ENCODE measurements at regions not wholly inside any gene's neighbourhood (a gene's known extent, or its start where the extent isn't known, plus 50 kb on each side); places are given as distances from the start of the nearest gene placed in this dataset.

DNA sequence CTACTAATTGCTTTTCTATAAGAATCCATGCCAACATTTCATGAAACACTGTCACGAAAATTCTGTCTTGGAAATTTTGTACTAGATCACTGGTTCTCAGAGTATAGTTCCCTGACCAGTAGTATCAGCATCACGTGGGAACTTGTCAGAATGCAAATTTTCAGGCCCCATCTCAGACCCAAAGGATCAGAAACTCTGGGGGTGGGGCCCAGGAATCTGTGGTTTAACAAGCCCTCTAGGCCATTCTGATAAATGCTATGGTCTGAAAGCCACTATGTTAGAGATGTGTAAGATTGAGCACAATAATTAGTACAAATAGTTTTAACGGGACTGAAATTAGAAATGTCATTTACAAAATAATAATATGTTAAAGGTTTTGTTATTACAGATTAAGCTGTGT is 615.7 kb upstream of the ARRDC3 start:
- no peak for FAIRE-seq
- POLR2A ChIA-PET, result no interaction called here

More for the DNA sequence above, 615.7 kb upstream of the ARRDC3 start:
- Histone ChIP-seq H3K27ac (ENCODE audit: insufficient read depth, low read depth, low read length) (no peak overlapping the region), H4K20me1 (replicated peaks; ENCODE audit: control insufficient read depth, extremely low read depth, insufficient read depth, low read length) (no peaks in the 10 kb centered on the region), H3K4me3 (replicated peaks in 1 of 3; ENCODE audit: insufficient read depth in 1 of 3, low read depth in 1 of 3, low read length in 3 of 3) (no peak overlapping the region), H3K9ac (replicated peaks; ENCODE audit: extremely low read depth, insufficient read depth, low read length) (no peak overlapping the region), H2AFZ (ENCODE audit: low read depth, low read length) (no peak overlapping the region), H3K4me1 (ENCODE audit: control insufficient read depth, extremely low read depth, insufficient read depth, low read length) (no peaks in the 10 kb centered on the region), H3K27me3 (ENCODE audit: control insufficient read depth in 2 of 2, insufficient read depth in 2 of 2, low read length in 2 of 2) (no peaks in the 10 kb centered on the region), H3K9me3 (replicated peaks; ENCODE audit: control insufficient read depth, insufficient read depth, low read length) (no peaks in the 10 kb centered on the region), H3K9me1 (replicated peaks; ENCODE audit: control insufficient read depth, extremely low read depth, insufficient read depth, low read length) (no peaks in the 10 kb centered on the region), H3K79me2 (ENCODE audit: control insufficient read depth, insufficient read depth, low read length) (no peaks in the 10 kb centered on the region), H3K36me3 (ENCODE audit: control insufficient read depth in 2 of 2, extremely low read depth in 1 of 2, insufficient read depth in 2 of 2, low read length in 2 of 2) (no peaks in the 10 kb centered on the region), H3K4me2 (ENCODE audit: insufficient read depth, low read length) (no peak overlapping the region)
- BruUV-seq (replicated peaks), result no TSS peak
- TF ChIP-seq POLR2A (IDR thresholded peaks at IDR 0.05; ENCODE audit: low read depth, low read length) (no peak), GATA2 (IDR thresholded peaks at IDR 0.05; ENCODE audit: insufficient read depth, insufficient read length, low read depth, low read length) (no peak), POLR2AphosphoS5 (IDR thresholded peaks at IDR 0.05; ENCODE audit: insufficient read depth, low read depth, low read length) (no peak), MYC (IDR thresholded peaks at IDR 0.05; ENCODE audit: low read depth, low read length) (no peak), JUN (IDR thresholded peaks at IDR 0.05; ENCODE audit: borderline replicate concordance, insufficient read depth, insufficient read length, low read depth) (no peak), EZH2 (IDR thresholded peaks at IDR 0.05; ENCODE audit: borderline replicate concordance, low read depth, low read length, severe bottlenecking) (no peak), MAX (IDR thresholded peaks at IDR 0.05; ENCODE audit: insufficient read depth, insufficient read length) (no peak), FOS (IDR thresholded peaks at IDR 0.05; ENCODE audit: borderline replicate concordance, insufficient read depth, low read length) (no peak)
- TF ChIP-seq, protein P1, sequence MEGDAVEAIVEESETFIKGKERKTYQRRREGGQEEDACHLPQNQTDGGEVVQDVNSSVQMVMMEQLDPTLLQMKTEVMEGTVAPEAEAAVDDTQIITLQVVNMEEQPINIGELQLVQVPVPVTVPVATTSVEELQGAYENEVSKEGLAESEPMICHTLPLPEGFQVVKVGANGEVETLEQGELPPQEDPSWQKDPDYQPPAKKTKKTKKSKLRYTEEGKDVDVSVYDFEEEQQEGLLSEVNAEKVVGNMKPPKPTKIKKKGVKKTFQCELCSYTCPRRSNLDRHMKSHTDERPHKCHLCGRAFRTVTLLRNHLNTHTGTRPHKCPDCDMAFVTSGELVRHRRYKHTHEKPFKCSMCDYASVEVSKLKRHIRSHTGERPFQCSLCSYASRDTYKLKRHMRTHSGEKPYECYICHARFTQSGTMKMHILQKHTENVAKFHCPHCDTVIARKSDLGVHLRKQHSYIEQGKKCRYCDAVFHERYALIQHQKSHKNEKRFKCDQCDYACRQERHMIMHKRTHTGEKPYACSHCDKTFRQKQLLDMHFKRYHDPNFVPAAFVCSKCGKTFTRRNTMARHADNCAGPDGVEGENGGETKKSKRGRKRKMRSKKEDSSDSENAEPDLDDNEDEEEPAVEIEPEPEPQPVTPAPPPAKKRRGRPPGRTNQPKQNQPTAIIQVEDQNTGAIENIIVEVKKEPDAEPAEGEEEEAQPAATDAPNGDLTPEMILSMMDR (IDR thresholded peaks at IDR 0.05; ENCODE audit: extremely low read depth in 1 of 2, insufficient read depth in 1 of 2, low read depth in 1 of 2, low read length in 2 of 2), result no peak
- CTCF ChIA-PET, result no interaction called here
- no peak for DNase-seq (ENCODE audit: low read depth, low spot score)
- dilution Hi-C loops (cut with MboI; ENCODE audit: extremely low pct_ligation_motif_present, low sequenced_read_pairs) (no loop called here), intact Hi-C loops (cut with micrococcal nuclease) (no loop called here)

Data from endothelial cell of umbilical vein (primary cell).